NCI-H82 (cell line): ENCODE measurements at regions not wholly inside any gene's neighbourhood (a gene's known extent, or its start where the extent isn't known, plus 50 kb on each side); places are given as distances from the start of the nearest gene placed in this dataset.

Experiments used
- DNase-seq: peaks from one replicate; lab custom pipeline; 2025; lab: John Stamatoyannopoulos, UW

DNA sequence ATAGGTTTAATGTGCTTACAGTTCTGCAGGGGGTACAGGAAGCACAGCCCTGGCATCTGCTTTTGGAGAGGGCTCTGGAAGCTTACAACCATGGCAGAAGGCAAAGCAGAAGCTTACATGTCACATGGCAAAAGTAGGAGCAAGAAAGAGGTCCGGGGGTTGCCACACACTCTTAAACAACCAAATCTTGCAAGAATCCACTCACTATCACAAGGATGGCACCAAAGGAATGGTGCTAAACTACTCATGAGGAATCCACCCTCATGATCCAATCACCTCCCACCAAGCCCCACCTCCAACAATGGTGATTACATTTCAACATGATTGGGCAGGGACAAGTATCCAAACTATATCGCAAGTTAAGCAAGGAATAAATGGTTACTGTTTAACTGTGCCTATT lies 255.8 kb upstream of the AVPR1A start:
- DNase-seq: no peak

DNA sequence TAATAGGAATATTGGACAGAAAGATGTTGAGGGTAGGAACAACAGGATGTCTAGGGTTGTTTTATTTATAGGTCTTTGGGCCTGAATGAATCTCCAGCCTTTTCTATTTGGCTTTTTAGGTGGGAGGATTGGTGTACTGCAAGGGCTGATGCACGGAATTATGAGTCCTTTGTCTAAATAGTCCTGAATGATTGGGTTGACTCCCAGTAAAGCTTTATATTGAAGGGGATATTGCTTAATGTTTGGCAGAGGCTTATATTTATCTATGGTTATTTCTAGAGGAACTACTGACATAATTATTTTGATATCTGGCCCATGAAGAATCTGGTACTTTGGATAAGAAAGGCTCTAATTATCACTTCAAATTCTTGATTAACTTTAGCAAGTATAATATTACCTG lies 253.6 kb upstream of the AVPR1A start:
- DNase-seq: no peak

DNA sequence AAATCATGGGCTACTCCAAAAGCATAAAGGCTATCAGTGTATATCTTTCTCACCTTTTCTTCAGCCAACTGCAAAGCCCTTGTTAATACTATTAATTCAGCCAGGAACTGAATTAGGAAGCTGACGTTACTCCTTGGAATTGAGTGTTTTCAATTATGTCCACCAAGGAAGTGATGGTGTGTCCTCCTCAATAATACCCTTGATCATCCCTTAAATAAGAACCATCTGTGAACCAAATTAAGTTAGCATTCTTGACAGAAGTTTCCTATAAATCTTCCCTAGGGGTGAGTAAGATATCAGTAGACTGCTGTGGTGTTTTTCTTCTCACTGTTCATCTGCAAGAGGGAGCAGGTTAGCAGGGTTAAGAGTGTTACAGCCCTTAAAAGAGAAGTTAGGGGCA lies 252.3 kb upstream of the AVPR1A start:
- DNase-seq: no peak

GRCh38 chr12:63400718-63401117 lies 249.7 kb upstream of the AVPR1A start:
- DNase-seq: no peak

- no peak for DNase-seq
These were observed 249.3 kb upstream of the AVPR1A start for GRCh38 chr12:63400318-63400717.

GRCh38 chr12:63397807-63398206 lies 246.8 kb upstream of the AVPR1A start:
- no peak for DNase-seq

- no peak for DNase-seq
These were observed 245.1 kb upstream of the AVPR1A start for GRCh38 chr12:63396135-63396534.

GRCh38 chr12:63394983-63395382 lies 244.0 kb upstream of the AVPR1A start:
- DNase-seq: no peak

DNA sequence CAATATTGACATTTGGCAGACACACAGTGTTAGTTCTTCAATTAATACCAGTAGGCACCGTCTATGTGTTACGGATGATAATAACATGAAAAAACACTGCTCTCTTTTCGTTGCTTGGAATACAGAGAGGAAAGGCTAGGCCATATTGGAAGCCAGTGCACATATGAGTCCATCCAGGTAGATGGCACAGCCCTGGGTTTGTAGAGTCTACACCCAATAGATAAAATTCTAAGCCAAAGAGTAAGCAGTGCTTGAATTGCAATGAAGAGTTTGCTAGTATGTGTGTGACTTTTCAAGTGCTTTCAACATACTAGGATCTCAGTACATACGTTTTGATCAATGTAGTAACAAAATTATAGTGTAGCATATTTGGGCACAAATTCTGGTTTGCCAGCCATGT lies 243.3 kb upstream of the AVPR1A start:
- no peak for DNase-seq

GRCh38 chr12:63389211-63389610 lies 238.2 kb upstream of the AVPR1A start:
- no peak for DNase-seq

DNA sequence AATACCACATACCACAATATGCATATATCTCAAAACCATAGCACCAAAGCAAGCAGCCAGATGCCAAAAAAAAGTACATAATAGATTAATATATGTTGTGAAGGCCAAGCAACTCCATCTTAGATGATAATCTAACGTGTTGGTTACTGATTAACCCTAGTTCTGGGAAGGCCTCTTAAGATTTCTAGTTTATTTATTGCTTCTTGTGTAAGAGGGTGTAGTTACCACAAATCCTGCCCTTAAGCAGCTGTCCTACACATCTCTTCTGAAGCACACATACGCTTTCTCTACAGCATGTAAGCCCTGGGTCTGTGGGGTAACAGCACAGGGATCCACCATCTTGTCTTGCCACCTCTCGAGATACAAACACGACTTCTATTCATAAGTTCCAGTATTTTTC lies 236.8 kb upstream of the AVPR1A start:
- DNase-seq: no peak

DNA sequence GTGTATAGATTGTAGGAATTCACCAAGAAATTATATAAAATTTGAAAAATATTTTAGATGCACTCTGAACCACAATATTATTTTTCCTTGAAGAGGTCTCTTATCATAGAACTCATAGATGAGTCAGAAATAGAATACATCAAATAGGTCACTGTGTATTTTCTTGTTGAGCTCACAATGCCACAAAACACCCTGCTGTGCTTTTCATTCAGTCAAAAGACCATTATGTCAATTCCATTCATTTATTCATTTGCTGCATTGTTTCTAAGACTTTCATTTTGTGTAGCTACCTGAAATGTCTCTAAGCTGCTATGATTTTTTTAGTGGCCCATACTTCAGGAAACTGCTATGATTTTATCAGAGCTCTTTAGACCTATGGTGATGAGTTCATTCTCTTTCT lies 231.9 kb upstream of the AVPR1A start:
- no peak for DNase-seq

GRCh38 chr12:63362791-63363190 lies 211.8 kb upstream of the AVPR1A start:
- DNase-seq: no peak

DNA sequence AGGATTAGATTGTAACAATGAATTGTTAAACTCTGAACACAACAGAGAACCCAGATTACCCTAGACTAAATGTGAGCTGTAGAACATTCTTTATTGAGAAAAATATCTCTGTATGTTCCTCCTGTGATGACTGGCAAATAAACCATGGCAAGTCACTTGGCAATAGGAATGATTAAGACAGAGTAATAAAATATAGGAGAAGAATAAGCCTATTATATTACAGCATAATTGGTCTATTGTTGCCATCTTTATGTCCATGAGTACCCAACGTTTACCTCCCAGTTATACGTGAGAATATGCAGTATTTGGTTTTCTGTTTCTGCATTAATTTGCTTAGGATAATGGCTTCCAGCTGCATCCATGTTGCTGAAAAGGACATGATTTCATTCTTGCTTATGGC lies 211.2 kb upstream of the AVPR1A start:
- no peak for DNase-seq

DNA sequence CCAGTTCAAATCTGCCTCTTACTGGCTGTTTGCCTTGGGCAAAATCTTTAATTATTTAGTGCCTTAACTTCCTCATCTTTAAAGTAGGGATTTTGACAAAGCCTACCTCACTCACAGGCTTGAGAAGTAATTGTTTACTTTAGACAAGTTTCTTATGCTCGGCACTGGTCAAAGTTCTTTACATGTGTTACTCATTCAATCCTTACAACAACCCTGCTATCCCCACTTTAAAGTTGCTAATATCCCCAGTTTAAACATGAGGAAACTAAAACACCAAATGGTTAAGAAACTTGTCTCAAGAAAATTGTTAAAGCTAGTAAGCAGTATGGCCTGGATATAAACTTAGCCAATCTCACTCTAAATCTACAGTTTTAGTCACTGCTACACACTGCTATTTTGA lies 204.0 kb upstream of the AVPR1A start:
- no peak for DNase-seq

DNA sequence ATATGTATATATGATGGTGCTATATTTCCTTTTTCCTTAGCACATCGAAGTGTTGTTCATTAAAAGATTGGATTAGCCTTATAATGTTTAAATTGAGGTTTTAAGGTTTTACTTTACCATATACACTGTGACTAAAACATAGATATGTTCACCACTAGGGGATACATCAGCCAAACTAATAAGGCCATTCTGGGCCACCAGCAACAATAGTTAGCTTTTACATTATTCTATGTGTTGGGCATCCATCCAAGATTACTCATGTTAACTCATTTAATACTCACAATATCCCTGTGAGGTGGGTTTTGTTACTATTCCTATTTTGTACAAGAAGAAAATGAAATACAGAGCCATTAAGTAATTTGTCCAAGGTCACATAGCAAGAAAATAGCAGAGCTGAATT lies 202.6 kb upstream of the AVPR1A start:
- DNase-seq: no peak

DNA sequence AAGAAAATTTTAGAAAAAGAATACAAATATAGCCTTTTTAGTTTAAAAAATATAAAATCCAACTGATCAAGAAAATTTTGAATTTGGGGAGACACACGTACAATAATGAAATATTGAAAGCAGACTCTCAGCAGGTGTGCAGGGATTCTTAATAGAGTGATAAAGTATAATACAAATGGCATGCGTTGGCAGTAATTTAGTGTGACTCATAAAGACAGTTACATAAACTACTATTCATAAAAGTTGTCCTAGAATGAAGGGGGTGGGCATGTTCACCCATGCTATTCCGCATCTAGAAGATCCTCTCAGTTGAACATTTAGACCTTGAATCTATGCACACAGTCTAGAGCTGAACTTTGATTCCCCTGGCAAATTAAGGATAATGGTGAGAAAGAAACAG lies 200.4 kb upstream of the AVPR1A start:
- no peak for DNase-seq

DNA sequence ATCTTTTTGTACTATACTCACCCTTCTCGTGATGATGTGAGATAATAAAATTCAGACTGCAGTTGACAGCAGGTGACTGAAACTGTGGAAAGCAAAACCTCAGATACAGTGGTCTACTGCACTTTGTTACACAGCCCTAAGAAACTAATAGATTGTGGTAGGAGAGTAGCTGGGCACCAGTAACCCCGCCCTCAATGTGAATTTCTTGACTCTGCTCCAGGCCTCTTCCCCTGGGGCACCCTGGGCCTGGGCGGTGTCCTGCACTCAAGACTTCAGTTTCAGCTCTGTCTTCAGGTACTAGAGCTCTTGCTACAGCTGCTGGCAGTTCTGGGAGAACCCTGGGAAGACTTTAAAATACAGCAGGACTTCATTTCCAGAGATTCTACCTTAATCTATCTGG lies 197.6 kb upstream of the AVPR1A start:
- no peak for DNase-seq

GRCh38 chr12:63337158-63337557 lies 186.2 kb upstream of the AVPR1A start:
- peak; percentile 4 for DNase-seq

DNA sequence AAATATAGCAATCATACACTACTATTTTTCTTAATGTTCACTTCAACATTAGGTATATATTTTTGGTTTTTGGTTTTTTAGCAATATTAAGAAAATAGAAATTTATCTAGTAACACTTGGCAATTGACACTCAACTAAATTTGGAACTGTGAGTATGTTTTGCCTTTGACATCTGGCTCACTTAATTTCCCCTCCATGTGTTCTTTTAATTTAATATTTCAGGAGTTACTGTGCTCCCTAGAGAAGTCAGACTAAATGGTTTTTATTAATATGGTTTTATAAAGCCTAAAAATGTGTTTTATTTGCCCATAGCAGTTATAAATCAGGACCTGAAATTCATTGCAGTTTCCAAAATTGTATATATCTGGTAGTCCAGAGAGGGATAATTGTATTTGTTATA lies 175.3 kb upstream of the AVPR1A start:
- no peak for DNase-seq

GRCh38 chr12:63325757-63326156 lies 174.8 kb upstream of the AVPR1A start:
- DNase-seq: peak; percentile 4

DNA sequence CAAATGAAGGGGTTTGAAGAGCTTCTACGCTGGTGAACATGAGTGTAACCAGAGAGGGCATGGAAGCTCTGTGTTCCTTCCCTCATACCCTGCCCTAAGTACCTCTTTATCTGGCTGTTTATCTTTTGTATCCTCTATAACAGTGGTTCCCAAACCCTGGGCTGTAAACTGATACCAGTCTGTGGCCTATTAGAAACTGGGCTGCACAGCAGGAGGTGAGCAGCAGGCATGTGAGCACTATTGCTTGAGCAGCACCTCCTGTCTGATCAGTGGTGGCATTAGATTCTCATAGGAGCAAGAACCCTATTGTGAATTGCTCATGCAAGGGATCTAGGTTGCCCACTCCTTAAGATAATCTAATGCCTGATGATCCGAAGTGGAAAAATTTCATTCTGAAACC lies 172.9 kb upstream of the AVPR1A start:
- no peak for DNase-seq

DNA sequence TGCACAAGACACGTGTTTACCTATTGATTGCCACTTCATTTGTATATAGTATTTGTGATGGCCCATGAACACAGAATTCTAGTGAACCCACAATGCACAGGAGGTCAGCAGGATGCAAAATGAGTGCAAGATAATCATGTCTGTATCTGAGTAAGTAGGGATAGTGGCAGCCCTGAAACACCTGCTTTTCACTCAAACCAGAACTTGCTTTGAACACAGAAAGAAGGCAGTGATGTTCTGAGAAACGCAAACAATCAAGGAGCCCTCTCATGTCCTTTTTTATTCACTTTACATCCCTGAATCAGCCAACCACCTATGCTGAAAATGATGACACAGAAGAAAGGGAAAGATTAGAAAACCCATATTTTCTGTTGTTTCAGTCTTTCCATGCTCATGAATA lies 170.4 kb upstream of the AVPR1A start:
- no peak for DNase-seq

DNA sequence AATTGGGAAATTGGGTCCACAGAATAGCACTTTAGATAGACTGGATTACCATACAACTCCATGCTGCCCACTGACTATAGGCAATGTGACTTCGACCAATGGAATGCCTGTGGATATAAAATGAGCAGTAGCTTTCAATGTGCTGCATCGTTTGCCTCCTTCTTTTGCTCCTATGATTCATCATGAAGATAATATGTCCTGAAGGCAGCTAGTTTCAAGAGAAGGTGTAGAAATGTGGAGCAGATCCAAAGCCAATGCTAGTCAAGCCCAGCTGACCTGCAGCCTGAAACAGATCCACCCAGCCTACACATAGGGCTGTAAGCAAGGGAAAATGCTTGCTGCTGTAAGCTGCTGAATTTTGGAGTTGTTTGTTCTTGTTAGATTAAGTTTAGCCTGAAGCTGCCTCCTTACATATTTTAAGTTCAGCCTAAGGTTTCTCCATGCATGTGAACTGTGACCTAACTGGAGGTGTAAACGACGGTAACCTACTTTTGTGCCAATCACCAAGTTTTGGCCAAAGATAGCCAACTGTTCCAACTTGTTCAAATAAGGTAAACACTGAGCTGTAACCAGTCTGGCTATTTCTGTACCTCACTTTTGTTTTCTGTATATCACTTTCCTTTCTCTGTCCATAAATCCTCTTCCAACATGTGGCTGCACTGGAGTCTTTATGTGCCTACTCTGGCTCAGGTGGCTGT lies 169.1 kb upstream of the AVPR1A start:
- DNase-seq: no peak

- DNase-seq: peak; percentile 2
These were observed 168.4 kb upstream of the AVPR1A start for GRCh38 chr12:63319386-63319785.
